Right lobe of liver (tissue), 6 donors: ENCODE measurements at regions not wholly inside any gene's neighbourhood (a gene's known extent, or its start where the extent isn't known, plus 50 kb on each side); places are given as distances from the start of the nearest gene placed in this dataset.

Experiments
- ATAC-seq, 4 donors: fragments of 200-7000 bp; cut with Tn5 transposase; one replicate each; pipeline ENCODE4 v1.9.1; 2020; ENCODE audit warnings: mild to moderate bottlenecking in 4 of 4, moderate library complexity in 4 of 4
- DNase-seq, 3 donors: peaks; one replicate each; pipeline ENCODE4 v3.0.0-alpha.2; 2020
- H3K27ac ChIP-seq, 3 donors: fragments of 200-600 bp; one replicate each; pipeline ENCODE4 v1.8.0; 2022
- H3K27me3 ChIP-seq, 2 donors: fragments of 200-600 bp; one replicate each; pipeline ENCODE4 v1.8.0; 2022
- H3K36me3 ChIP-seq, 4 donors: fragments of 200-600 bp; sonication (generic) in 1 of 4; one replicate each; pipeline versions ENCODE4 v1.5.1 to v1.8.0; 2017 to 2022; ENCODE audit warnings: control low read depth in 1 of 4
- H3K4me1 ChIP-seq, 4 donors: fragments of 200-600 bp; sonication (generic) in 1 of 4; one replicate each; pipeline versions ENCODE4 v1.5.1 to v1.8.0; 2017 to 2022; ENCODE audit warnings: control low read depth in 1 of 4
- H3K4me3 ChIP-seq, 3 donors: fragments of 200-600 bp; one replicate each; pipeline ENCODE4 v1.8.0; 2022
- H3K9me3 ChIP-seq, 4 donors: fragments of 200-600 bp; sonication (generic) in 1 of 4; one replicate each; pipeline versions ENCODE4 v1.5.1 to v1.8.0; 2017 to 2022; ENCODE audit warnings: control low read depth in 1 of 4
- POLR2A ChIP-seq: fragments of 450-650 bp; IDR thresholded peaks from one replicate; pipeline ENCODE4 v1.6.1; 2017; ENCODE audit warnings: antibody characterized with exemption, mild to moderate bottlenecking
- WGBS: methylation state at CpG from one replicate; pipeline ENCODE4 v1.1.6; 2018; ENCODE audit warnings: low coverage, low lambda C conversion rate; ENCODE audit not compliant: insufficient coverage; ENCODE audit errors: missing lambda C conversion rate; 5-methylcytosine and 5-hydroxymethylcytosine counted together
- intact Hi-C, 2 donors: fragments of 100-400 bp; cut with DNase I; formaldehyde crosslinking; loops; one replicate each; pipeline versions ENCODE4 v1.11.2 to v1.14.1; 2022
- TF ChIP-seq, protein P1 (sequence below), 4 donors: fragments of 200-600 bp in 3 of 4; fragments of 450-650 bp in 1 of 4; IDR thresholded peaks; one replicate each; pipeline versions ENCODE4 v1.5.1 to v1.8.0; 2016 to 2022; ENCODE audit warnings: antibody characterized with exemption in 4 of 4, mild to moderate bottlenecking in 2 of 4
- donor health status: DM: no; HTN: yes; CAD: no.
- donor health status: DM: no; HTN: no; CAD: no.
- donor health status: DM: no; HTN: no; CAD: no.
- donor health status: DM: no; HTN: yes; CAD: no.
- donor health status: DM: no; HTN: yes; CAD: no.

GRCh38 chr11:128206461-128206860 is 380.9 kb downstream of the ETS1 start:
- DNase-seq = no peak
- Histone ChIP-seq H3K27me3 (no peaks in the 10 kb centered on the region), H3K4me3 (no peak overlapping the region), H3K36me3 (no peaks in the 10 kb centered on the region), H3K4me1 (no peaks in the 10 kb centered on the region), H3K9me3 (no peaks in the 10 kb centered on the region), H3K27ac (no peak overlapping the region)
- no peak for ATAC-seq
- intact Hi-C loops = no loop called here
- TF ChIP-seq, protein P1, sequence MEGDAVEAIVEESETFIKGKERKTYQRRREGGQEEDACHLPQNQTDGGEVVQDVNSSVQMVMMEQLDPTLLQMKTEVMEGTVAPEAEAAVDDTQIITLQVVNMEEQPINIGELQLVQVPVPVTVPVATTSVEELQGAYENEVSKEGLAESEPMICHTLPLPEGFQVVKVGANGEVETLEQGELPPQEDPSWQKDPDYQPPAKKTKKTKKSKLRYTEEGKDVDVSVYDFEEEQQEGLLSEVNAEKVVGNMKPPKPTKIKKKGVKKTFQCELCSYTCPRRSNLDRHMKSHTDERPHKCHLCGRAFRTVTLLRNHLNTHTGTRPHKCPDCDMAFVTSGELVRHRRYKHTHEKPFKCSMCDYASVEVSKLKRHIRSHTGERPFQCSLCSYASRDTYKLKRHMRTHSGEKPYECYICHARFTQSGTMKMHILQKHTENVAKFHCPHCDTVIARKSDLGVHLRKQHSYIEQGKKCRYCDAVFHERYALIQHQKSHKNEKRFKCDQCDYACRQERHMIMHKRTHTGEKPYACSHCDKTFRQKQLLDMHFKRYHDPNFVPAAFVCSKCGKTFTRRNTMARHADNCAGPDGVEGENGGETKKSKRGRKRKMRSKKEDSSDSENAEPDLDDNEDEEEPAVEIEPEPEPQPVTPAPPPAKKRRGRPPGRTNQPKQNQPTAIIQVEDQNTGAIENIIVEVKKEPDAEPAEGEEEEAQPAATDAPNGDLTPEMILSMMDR (IDR thresholded peaks at IDR 0.05) = no peak
- no peak for TF ChIP-seq POLR2A

GRCh38 chr11:128205796-128206195 is 381.6 kb downstream of the ETS1 start:
- Histone ChIP-seq H3K36me3 (no peaks in the 10 kb centered on the region), H3K4me3 (no peak overlapping the region), H3K4me1 (no peaks in the 10 kb centered on the region), H3K27ac (no peak overlapping the region), H3K9me3 (no peaks in the 10 kb centered on the region), H3K27me3 (no peaks in the 10 kb centered on the region)
- ATAC-seq (no peak), DNase-seq (no peak)
- TF ChIP-seq, protein P1 (IDR thresholded peaks at IDR 0.05) = no peak
- no peak for TF ChIP-seq POLR2A
- intact Hi-C loops = no loop called here

GRCh38 chr11:128204898-128205297 is 382.5 kb downstream of the ETS1 start:
- H3K27ac ChIP-seq = no peak overlapping the region
- H3K27me3 ChIP-seq = no peaks in the 10 kb centered on the region
- H3K9me3 ChIP-seq = no peaks in the 10 kb centered on the region
- DNase-seq = no peak
- H3K4me1 ChIP-seq = no peaks in the 10 kb centered on the region
- WGBS = 93% methylated on average over 3 of the region's 3 CpGs
- intact Hi-C loops = no loop called here
- ATAC-seq = no peak
- H3K36me3 ChIP-seq = no peaks in the 10 kb centered on the region
- no peak overlapping the region for H3K4me3 ChIP-seq
- TF ChIP-seq POLR2A = no peak
- TF ChIP-seq, protein P1 (IDR thresholded peaks at IDR 0.05) = no peak

DNA sequence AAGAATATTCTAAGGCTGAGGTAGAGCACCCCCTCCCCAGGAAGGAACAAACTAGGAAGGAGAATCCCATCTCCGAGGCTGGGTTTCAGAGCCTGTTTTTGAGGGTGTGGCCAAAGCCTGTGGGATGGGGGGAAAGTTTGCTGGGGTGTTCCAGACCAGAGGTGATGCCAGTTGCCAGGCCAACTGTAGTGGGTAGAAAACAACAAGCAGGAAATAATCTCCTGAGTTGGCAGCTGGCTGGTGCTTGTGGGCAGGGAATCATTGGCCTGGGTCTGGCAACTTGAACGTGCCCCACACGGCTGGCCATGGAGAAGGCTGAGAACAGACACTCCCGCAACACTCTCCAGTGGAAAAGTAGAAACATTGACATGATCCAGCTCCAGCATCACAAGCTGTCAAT is 385.6 kb downstream of the ETS1 start:
- TF ChIP-seq, protein P1 (IDR thresholded peaks at IDR 0.05) = no peak
- no peak for TF ChIP-seq POLR2A
- no peaks in the 10 kb centered on the region for H3K27me3 ChIP-seq
- intact Hi-C loops = no loop called here
- ATAC-seq = no peak
- H3K4me1 ChIP-seq = no peaks in the 10 kb centered on the region
- no peak for DNase-seq
- no peaks in the 10 kb centered on the region for H3K9me3 ChIP-seq
- H3K27ac ChIP-seq = no peak overlapping the region
- WGBS = 75% methylated on average over 4 of the region's 4 CpGs
- H3K36me3 ChIP-seq = no peaks in the 10 kb centered on the region
- no peak overlapping the region for H3K4me3 ChIP-seq

GRCh38 chr11:128201009-128201408 is 386.3 kb downstream of the ETS1 start:
- 66% methylated on average over 5 of the region's 5 CpGs for WGBS
- ATAC-seq (no peak), DNase-seq (no peak)
- H3K9me3 ChIP-seq = no peaks in the 10 kb centered on the region
- H3K27ac ChIP-seq = no peak overlapping the region
- TF ChIP-seq, protein P1 (IDR thresholded peaks at IDR 0.05) = no peak
- no peak for TF ChIP-seq POLR2A
- no peaks in the 10 kb centered on the region for H3K4me1 ChIP-seq
- H3K27me3 ChIP-seq = no peaks in the 10 kb centered on the region
- no peak overlapping the region for H3K4me3 ChIP-seq
- intact Hi-C loops = no loop called here
- no peaks in the 10 kb centered on the region for H3K36me3 ChIP-seq
